ENCODE measurements at regions not wholly inside any gene's neighbourhood (a gene's known extent, or its start where the extent isn't known, plus 50 kb on each side); places are given as distances from the start of the nearest gene placed in this dataset.
"Not testable (repeated sequence)": the region's sequence is repeated elsewhere in the genome, so short reads cannot be mapped to it uniquely, and the experiment has no call there.

GRCh38 chrY:7334449-7334848, 422.9 kb upstream of the AMELY start:
- no peak for TF ChIP-seq EP300 (IDR thresholded peaks at IDR 0.05)
- no peak for TF ChIP-seq POLR2A (IDR thresholded peaks at IDR 0.05)
- no peak for TF ChIP-seq CTCF (IDR thresholded peaks at IDR 0.05)
- H3K4me1 ChIP-seq (ENCODE audit: insufficient read depth): no peaks in the 10 kb centered on the region
- WGBS, 3 donors: no CpG with 5 or more reads among the region's 1 CpG

GRCh38 chrY:7326296-7327246, 415.0 kb upstream of the AMELY start:
- no CpG with 5 or more reads among the region's 9 CpGs for WGBS, 3 donors
- H3K4me3 ChIP-seq: no peak overlapping the region
- TF ChIP-seq POLR2A (IDR thresholded peaks at IDR 0.05) (no peak), EP300 (IDR thresholded peaks at IDR 0.05) (no peak), CTCF (IDR thresholded peaks at IDR 0.05) (no peak)
- H3K4me1 ChIP-seq (ENCODE audit: insufficient read depth): no peaks in the 10 kb centered on the region
- no peaks in the 10 kb centered on the region for H3K27me3 ChIP-seq
- no peak overlapping the region for H3K27ac ChIP-seq
- no peaks in the 10 kb centered on the region for H3K9me3 ChIP-seq
- DNase-seq: no peak
- H3K36me3 ChIP-seq: no peaks in the 10 kb centered on the region
- intact Hi-C loops (cut with DNase I): no loop called here

More at GRCh38 chrY:7334449-7334848, 422.9 kb upstream of the AMELY start:
- Histone ChIP-seq H3K27ac (no peak overlapping the region), H3K27me3 (no peaks in the 10 kb centered on the region), H3K36me3 (no peaks in the 10 kb centered on the region), H3K4me3 (no peak overlapping the region), H3K9me3 (no peaks in the 10 kb centered on the region)
- intact Hi-C loops (cut with DNase I): no loop called here
- DNase-seq: no peak

GRCh38 chrY:7325531-7325930, 414.0 kb upstream of the AMELY start:
- intact Hi-C loops (cut with DNase I): no loop called here
- H3K36me3 ChIP-seq: no peaks in the 10 kb centered on the region
- no peak overlapping the region for H3K4me3 ChIP-seq
- no peak for DNase-seq
- no CpG with 5 or more reads among the region's 13 CpGs for WGBS, 3 donors
- TF ChIP-seq EP300 (IDR thresholded peaks at IDR 0.05) (no peak), CTCF (IDR thresholded peaks at IDR 0.05) (no peak), POLR2A (IDR thresholded peaks at IDR 0.05) (no peak)
- H3K27ac ChIP-seq: no peak overlapping the region
- H3K9me3 ChIP-seq: no peaks in the 10 kb centered on the region
- H3K4me1 ChIP-seq (ENCODE audit: insufficient read depth): no peaks in the 10 kb centered on the region
- H3K27me3 ChIP-seq: no peaks in the 10 kb centered on the region

- Histone ChIP-seq H3K4me1 (ENCODE audit: insufficient read depth) (no peaks in the 10 kb centered on the region), H3K36me3 (no peaks in the 10 kb centered on the region), H3K4me3 (no peak overlapping the region), H3K27me3 (no peaks in the 10 kb centered on the region), H3K9me3 (no peaks in the 10 kb centered on the region), H3K27ac (no peak overlapping the region)
- no peak for DNase-seq
- TF ChIP-seq EP300 (IDR thresholded peaks at IDR 0.05) (no peak), CTCF (IDR thresholded peaks at IDR 0.05) (no peak), POLR2A (IDR thresholded peaks at IDR 0.05) (no peak)
- intact Hi-C loops (cut with DNase I): no loop called here
- WGBS, 3 donors: no CpG with 5 or more reads among the region's 5 CpGs
Measured at GRCh38 chrY:7320751-7321150, 409.2 kb upstream of the AMELY start.

- H3K27ac ChIP-seq; intact Hi-C loops (cut with DNase I); H3K36me3 ChIP-seq; H3K27me3 ChIP-seq; DNase-seq; H3K9me3 ChIP-seq; H3K4me3 ChIP-seq; H3K4me1 ChIP-seq (ENCODE audit: insufficient read depth): not testable (repeated sequence)
- WGBS, 3 donors: no CpG with 5 or more reads among the region's 4 CpGs
Measured at GRCh38 chrY:7320171-7320570, 408.6 kb upstream of the AMELY start.

All from ovary (tissue), 7 donors.